Loucy (cell line): ENCODE measurements at regions not wholly inside any gene's neighbourhood (a gene's known extent, or its start where the extent isn't known, plus 50 kb on each side); places are given as distances from the start of the nearest gene placed in this dataset.

Source experiments
- H2AFZ ChIP-seq: fragments of 200-600 bp; sonication (generic); 2 replicates; pipeline ENCODE4 v1.6.0; 2016; ENCODE audit warnings: antibody characterized with exemption, mild to moderate bottlenecking, low read length, moderate library complexity
- H3F3A ChIP-seq: fragments of 200-600 bp; 2 replicates; pipeline ENCODE4 v1.6.0; 2016; ENCODE audit warnings: antibody characterized with exemption, low read depth, mild to moderate bottlenecking
- H3K27me3 ChIP-seq: fragments of 200-600 bp; sonication (generic); 2 replicates; pipeline ENCODE4 v1.6.1; 2014; ENCODE audit warnings: low read length, mild to moderate bottlenecking; ENCODE audit not compliant: insufficient read depth, poor library complexity, severe bottlenecking
- H3K36me3 ChIP-seq: fragments of 200-600 bp; sonication (generic); 2 replicates; pipeline ENCODE4 v1.6.1; 2016; ENCODE audit warnings: low read length; ENCODE audit not compliant: insufficient read depth
- H3K4me1 ChIP-seq: fragments of 200-600 bp; sonication (generic); 2 replicates; pipeline ENCODE4 v1.5.1; 2014; ENCODE audit warnings: low read length, mild to moderate bottlenecking; ENCODE audit not compliant: insufficient read depth, poor library complexity, severe bottlenecking
- H3K4me2 ChIP-seq: fragments of 200-600 bp; sonication (generic); 2 replicates; pipeline ENCODE4 v1.6.0; 2014; ENCODE audit warnings: antibody characterized with exemption, low read length, low read depth, mild to moderate bottlenecking; ENCODE audit not compliant: poor library complexity, severe bottlenecking
- H3K4me3 ChIP-seq: fragments of 200-600 bp; sonication (generic); 2 replicates; pipeline ENCODE4 v1.5.1; 2014; ENCODE audit warnings: low read length, mild to moderate bottlenecking, mixed read lengths; ENCODE audit not compliant: poor library complexity, severe bottlenecking
- H3K79me2 ChIP-seq: fragments of 200-600 bp; sonication (generic); 2 replicates; pipeline ENCODE4 v1.6.1; 2014; ENCODE audit warnings: low read length; ENCODE audit not compliant: insufficient read depth
- H3K9ac ChIP-seq: fragments of 200-600 bp; sonication (generic); 2 replicates; pipeline ENCODE4 v1.6.0; 2014; ENCODE audit warnings: mild to moderate bottlenecking, low read depth, low read length, moderate library complexity; ENCODE audit not compliant: poor library complexity, severe bottlenecking
- H3K9me2 ChIP-seq: fragments of 200-600 bp; sonication (generic); replicated peaks from 2 replicates; pipeline ENCODE4 v1.6.1; 2016; ENCODE audit warnings: low read depth, low read length, mixed read lengths
- H3K9me3 ChIP-seq: fragments of 200-600 bp; sonication (generic); 2 replicates; pipeline ENCODE4 v1.6.1; 2014; ENCODE audit warnings: mild to moderate bottlenecking, antibody characterized with exemption, low read length, low read depth; ENCODE audit not compliant: insufficient read depth
- H4K20me1 ChIP-seq: fragments of 200-600 bp; sonication (generic); 2 replicates; pipeline ENCODE4 v1.6.0; 2014; ENCODE audit warnings: antibody characterized with exemption, low read length, mild to moderate bottlenecking; ENCODE audit not compliant: insufficient read depth, poor library complexity, severe bottlenecking
- CTCF ChIP-seq: fragments of 200-600 bp; sonication (generic); conservative IDR thresholded peaks from 2 replicates; pipeline ENCODE4 v1.5.1; 2014; ENCODE audit warnings: mild to moderate bottlenecking, antibody characterized with exemption, low read length
- EZH2phosphoT487 ChIP-seq: fragments of 200-600 bp; IDR thresholded peaks from 2 replicates; pipeline ENCODE4 v1.6.1; 2018; ENCODE audit warnings: antibody characterized with exemption, mild to moderate bottlenecking, moderate library complexity, borderline replicate concordance

GRCh38 chr11:116244439-116244838, 528.3 kb downstream of the BUD13 start:
- no peak overlapping the region for H2AFZ ChIP-seq
- H3K79me2 ChIP-seq: no peaks in the 10 kb centered on the region
- TF ChIP-seq EZH2phosphoT487 (no peak), CTCF (no peak)
- no peak overlapping the region for H3K4me3 ChIP-seq
- no peaks in the 10 kb centered on the region for H3K9me2 ChIP-seq
- no peaks in the 10 kb centered on the region for H3K36me3 ChIP-seq
- H3K4me1 ChIP-seq: no peaks in the 10 kb centered on the region
- no peaks in the 10 kb centered on the region for H3F3A ChIP-seq
- H4K20me1 ChIP-seq: no peaks in the 10 kb centered on the region
- H3K9ac ChIP-seq: no peak overlapping the region
- H3K27me3 ChIP-seq: no peaks in the 10 kb centered on the region
- H3K9me3 ChIP-seq: no peaks in the 10 kb centered on the region
- no peak overlapping the region for H3K4me2 ChIP-seq

GRCh38 chr11:116243991-116244390, 528.8 kb downstream of the BUD13 start:
- no peak overlapping the region for H3K4me2 ChIP-seq
- no peaks in the 10 kb centered on the region for H3K9me2 ChIP-seq
- TF ChIP-seq CTCF (no peak), EZH2phosphoT487 (no peak)

DNA sequence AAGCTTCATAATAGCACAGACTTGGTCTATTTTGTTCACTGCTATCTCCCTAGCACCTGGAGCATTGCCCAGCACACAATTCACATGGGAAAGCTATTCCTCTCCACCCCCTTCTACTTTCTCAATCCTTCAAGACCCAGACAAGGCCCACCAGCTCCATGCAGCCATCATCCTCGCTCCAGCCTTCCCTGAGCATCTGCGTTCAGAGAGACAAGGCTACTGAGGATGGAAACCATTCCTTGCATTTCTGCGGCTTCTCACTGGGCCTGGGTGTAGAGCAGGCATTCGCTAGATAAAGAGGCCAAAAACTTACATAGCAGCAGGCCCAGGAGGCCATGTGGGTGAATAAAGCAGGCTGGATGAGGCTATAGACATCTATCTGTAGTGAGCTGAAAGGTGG, 530.8 kb downstream of the BUD13 start:
- Histone ChIP-seq H3K9me3 (no peaks in the 10 kb centered on the region; the same call in 1 of the 2 replicates), H3K4me2 (no peak overlapping the region), H3K79me2 (no peaks in the 10 kb centered on the region), H3K4me3 (no peak overlapping the region), H3K9ac (no peak overlapping the region), H3K4me1 (no peaks in the 10 kb centered on the region), H4K20me1 (no peaks in the 10 kb centered on the region), H3K27me3 (no peaks in the 10 kb centered on the region), H3K36me3 (no peaks in the 10 kb centered on the region), H3K9me2 (no peaks in the 10 kb centered on the region), H2AFZ (no peak overlapping the region), H3F3A (no peaks in the 10 kb centered on the region)
- TF ChIP-seq EZH2phosphoT487 (no peak), CTCF (no peak)

More at GRCh38 chr11:116243991-116244390, 528.8 kb downstream of the BUD13 start:
- Histone ChIP-seq H2AFZ (no peak overlapping the region), H3K9ac (no peak overlapping the region), H4K20me1 (no peaks in the 10 kb centered on the region), H3K4me1 (no peaks in the 10 kb centered on the region), H3K27me3 (no peaks in the 10 kb centered on the region), H3F3A (no peaks in the 10 kb centered on the region), H3K36me3 (no peaks in the 10 kb centered on the region), H3K79me2 (no peaks in the 10 kb centered on the region), H3K9me3 (no peaks in the 10 kb centered on the region), H3K4me3 (no peak overlapping the region)
